H1 (cell line): ENCODE measurements at regions not wholly inside any gene's neighbourhood (a gene's known extent, or its start where the extent isn't known, plus 50 kb on each side); places are given as distances from the start of the nearest gene placed in this dataset.

Experiments used
- CTCF ChIA-PET: fragments of 300-600 bp; sonication (Branson Sonifier 250); formaldehyde crosslinking; loops from one replicate; lab custom pipeline; 2021; ENCODE audit not compliant: partially characterized antibody; lab: Charles Lee
- POLR2A ChIA-PET: fragments of 300-600 bp; sonication (Branson Sonifier 250); formaldehyde crosslinking; loops from one replicate; lab custom pipeline; 2021; ENCODE audit warnings: inconsistent platforms; ENCODE audit not compliant: partially characterized antibody; lab: Charles Lee
- DNase-seq, 2 experiments: peaks; one replicate each; pipeline versions ENCODE4 v3.0.0 to v3.0.0-alpha.2; 2010 to 2022; ENCODE audit warnings: low spot score in 2 of 2, low read depth in 1 of 2, mixed read lengths in 1 of 2
- FAIRE-seq: peaks from 2 replicates; lab custom pipeline; 2011; peaks lifted over from hg19 to GRCh38; lab: Jason Lieb, UNC
- H2AFZ ChIP-seq: 2 replicates; pipeline ENCODE4 v1.8.1; 2012; ENCODE audit warnings: low read length, inconsistent platforms
- H2AK5ac ChIP-seq: 2 replicates; pipeline ENCODE4 v1.6.1; 2013; ENCODE audit warnings: low read depth, low read length
- H2BK120ac ChIP-seq: replicated peaks from 2 replicates; pipeline ENCODE3; 2013; ENCODE audit warnings: low read depth, low read length, inconsistent platforms
- H2BK12ac ChIP-seq: 2 replicates; pipeline ENCODE4 v1.6.1; 2013; ENCODE audit warnings: low read depth, low read length
- H2BK15ac ChIP-seq: 2 replicates; pipeline ENCODE4 v1.6.1; 2013; ENCODE audit warnings: low read length
- H2BK20ac ChIP-seq: 2 replicates; pipeline ENCODE4 v1.6.1; 2013; ENCODE audit warnings: low read length
- H2BK5ac ChIP-seq: 2 replicates; pipeline ENCODE4 v1.6.1; 2013; ENCODE audit warnings: low read depth, low read length
- H3K14ac ChIP-seq: 2 replicates; pipeline ENCODE4 v1.6.1; 2013; ENCODE audit warnings: inconsistent platforms; ENCODE audit not compliant: insufficient read length
- H3K18ac ChIP-seq: 2 replicates; pipeline ENCODE4 v1.6.1; 2013; ENCODE audit warnings: low read length; ENCODE audit errors: extremely low read depth
- H3K23ac ChIP-seq: 2 replicates; pipeline ENCODE4 v1.6.1; 2013; ENCODE audit warnings: inconsistent platforms; ENCODE audit not compliant: insufficient read length
- H3K23me2 ChIP-seq: 2 replicates; pipeline ENCODE4 v1.6.1; 2013; ENCODE audit warnings: low read depth, low read length
- H3K27ac ChIP-seq: 2 replicates; pipeline ENCODE4 v1.6.1; 2011; ENCODE audit warnings: low read depth, low read length, inconsistent platforms
- H3K27me3 ChIP-seq, 4 experiments: replicated peaks in 1 of 4; 1 replicate in 1 of 4; 2 replicates in 3 of 4; pipeline versions ENCODE4 v1.6.1 to v1.8.1; 2011 to 2013; ENCODE audit warnings: low read length in 3 of 4, mild to moderate bottlenecking in 3 of 4, inconsistent platforms in 2 of 4, mixed read lengths in 2 of 4, moderate library complexity in 1 of 4; ENCODE audit not compliant: control insufficient read depth in 3 of 4, insufficient read depth in 3 of 4; ENCODE audit errors: extremely low read depth in 1 of 4
- H3K36me3 ChIP-seq, 4 experiments: 2 replicates each; pipeline versions ENCODE4 v1.6.1 to v1.8.1; 2011 to 2013; ENCODE audit warnings: mild to moderate bottlenecking in 4 of 4, low read length in 3 of 4, moderate library complexity in 2 of 4, control low read depth in 1 of 4, inconsistent platforms in 1 of 4; ENCODE audit not compliant: insufficient read depth in 4 of 4, control insufficient read depth in 2 of 4
- H3K4ac ChIP-seq: replicated peaks from 2 replicates; pipeline ENCODE3; 2013; ENCODE audit warnings: low read length, low read depth, mixed read lengths, inconsistent platforms; ENCODE audit not compliant: insufficient read length
- H3K4me1 ChIP-seq, 4 experiments: replicated peaks in 1 of 4; 1 replicate in 1 of 4; 2 replicates in 3 of 4; pipeline versions ENCODE4 v1.6.1 to v1.8.1; 2011 to 2013; ENCODE audit warnings: low read length in 3 of 4, inconsistent platforms in 2 of 4, mixed read lengths in 1 of 4; ENCODE audit not compliant: insufficient read depth in 4 of 4, control insufficient read depth in 3 of 4
- H3K4me2 ChIP-seq, 2 experiments: 2 replicates each; pipeline versions ENCODE4 v1.6.1 to v1.8.1; 2011 to 2013; ENCODE audit warnings: low read depth in 2 of 2, low read length in 2 of 2, control low read depth in 1 of 2, inconsistent platforms in 1 of 2, mild to moderate bottlenecking in 1 of 2; ENCODE audit not compliant: insufficient read depth in 1 of 2
- H3K4me3 ChIP-seq, 4 experiments: fragments of 200-600, 300-600 bp in 1 of 4; sonication (generic), shearing (Covaris generic), sonication (Bioruptor Twin) in 1 of 4; 2 replicates each; pipeline versions ENCODE4 v1.5.1 to v1.8.1; 2011 to 2016; ENCODE audit warnings: low read length in 4 of 4, low read depth in 3 of 4, control low read depth in 2 of 4, inconsistent platforms in 2 of 4, mild to moderate bottlenecking in 2 of 4, mixed read lengths in 1 of 4, moderate library complexity in 1 of 4; ENCODE audit not compliant: insufficient read depth in 2 of 4; ENCODE audit errors: extremely low read depth in 1 of 4
- H3K56ac ChIP-seq: replicated peaks from 2 replicates; pipeline ENCODE3; 2013; ENCODE audit warnings: low read depth, mild to moderate bottlenecking, mixed read lengths, low read length, inconsistent platforms; ENCODE audit not compliant: insufficient read length
- H3K79me1 ChIP-seq: 2 replicates; pipeline ENCODE4 v1.6.1; 2013; ENCODE audit warnings: low read depth, low read length, control low read depth
- H3K79me2 ChIP-seq, 2 experiments: 2 replicates each; pipeline versions ENCODE4 v1.6.1 to v1.8.1; 2012 to 2013; ENCODE audit warnings: low read length in 2 of 2, mild to moderate bottlenecking in 2 of 2, inconsistent platforms in 1 of 2; ENCODE audit not compliant: insufficient read depth in 2 of 2, control insufficient read depth in 1 of 2
- H3K9ac ChIP-seq, 4 experiments: replicated peaks in 1 of 4; 1 replicate in 1 of 4; 2 replicates in 3 of 4; pipeline versions ENCODE4 v1.6.1 to v1.8.1; 2011 to 2013; ENCODE audit warnings: low read depth in 3 of 4, low read length in 3 of 4, control low read depth in 2 of 4, mild to moderate bottlenecking in 2 of 4, moderate library complexity in 2 of 4, inconsistent platforms in 1 of 4; ENCODE audit errors: extremely low read depth in 1 of 4
- H3K9me3 ChIP-seq, 2 experiments: 2 replicates each; pipeline versions ENCODE4 v1.6.1 to v1.8.1; 2012 to 2013; ENCODE audit warnings: mild to moderate bottlenecking in 2 of 2, moderate library complexity in 2 of 2, control low read depth in 1 of 2, inconsistent platforms in 1 of 2, low read depth in 1 of 2, low read length in 1 of 2, mixed read lengths in 1 of 2; ENCODE audit not compliant: insufficient read depth in 2 of 2
- H4K20me1 ChIP-seq, 2 experiments: replicated peaks in 1 of 2; 2 replicates each; pipeline versions ENCODE3 to v1.8.1; 2011 to 2013; ENCODE audit warnings: inconsistent platforms in 2 of 2, low read length in 2 of 2, mild to moderate bottlenecking in 1 of 2; ENCODE audit not compliant: insufficient read depth in 2 of 2, control insufficient read depth in 1 of 2
- H4K5ac ChIP-seq: 2 replicates; pipeline ENCODE4 v1.6.1; 2013; ENCODE audit warnings: low read length, low read depth, mixed read lengths, inconsistent platforms; ENCODE audit not compliant: insufficient read length
- H4K8ac ChIP-seq: 2 replicates; pipeline ENCODE4 v1.8.0; 2013; ENCODE audit warnings: mild to moderate bottlenecking, moderate library complexity, low read length, inconsistent platforms; ENCODE audit not compliant: insufficient read depth; ENCODE audit errors: extremely low read depth
- H4K91ac ChIP-seq: replicated peaks from 2 replicates; pipeline ENCODE3; 2013; ENCODE audit warnings: low read length, mixed read lengths, inconsistent platforms; ENCODE audit not compliant: insufficient read length
- CEBPB ChIP-seq: IDR thresholded peaks from 2 replicates; pipeline ENCODE4 v1.6.1; 2012; ENCODE audit warnings: low read depth, low read length
- EGR1 ChIP-seq: IDR thresholded peaks from 2 replicates; pipeline ENCODE4 v1.6.1; 2011; ENCODE audit warnings: low read depth, low read length, borderline replicate concordance
- POLR2AphosphoS5 ChIP-seq: IDR thresholded peaks from 2 replicates; pipeline ENCODE4 v1.6.1; 2011; ENCODE audit warnings: low read depth, low read length
- RBBP5 ChIP-seq: IDR thresholded peaks from 2 replicates; pipeline ENCODE4 v1.7.1; 2012; ENCODE audit warnings: low read depth, mild to moderate bottlenecking, inconsistent platforms, low read length, moderate library complexity, borderline replicate concordance
- SIX5 ChIP-seq: IDR thresholded peaks from 2 replicates; pipeline ENCODE4 v1.6.1; 2011; ENCODE audit warnings: mild to moderate bottlenecking, low read depth, low read length
- TAF1 ChIP-seq: IDR thresholded peaks from 2 replicates; pipeline ENCODE4 v1.6.1; 2011; ENCODE audit warnings: mild to moderate bottlenecking, low read depth, low read length
- YY1 ChIP-seq: IDR thresholded peaks from 2 replicates; pipeline ENCODE4 v1.6.1; 2011; ENCODE audit warnings: low read depth, mild to moderate bottlenecking, low read length
- WGBS, 2 experiments: shearing (Covaris generic) in 1 of 2; methylation state at CpG; one replicate each; pipeline versions ENCODE4 v1.1.6 to v1.1.7; 2013 to 2015; ENCODE audit warnings: low lambda C conversion rate in 2 of 2, mixed read lengths in 2 of 2, inconsistent platforms in 1 of 2, low coverage in 1 of 2, missing lambda C conversion rate in 1 of 2; ENCODE audit not compliant: insufficient replicate concordance in 2 of 2, insufficient coverage in 1 of 2, insufficient read length in 1 of 2; ENCODE audit errors: extremely low coverage in 1 of 2, missing lambda C conversion rate in 1 of 2; 5-methylcytosine and 5-hydroxymethylcytosine counted together
- TF ChIP-seq, protein P1 (sequence below): IDR thresholded peaks from 2 replicates; pipeline ENCODE4 v1.6.1; 2011; ENCODE audit warnings: low read length, improper control_type of control experiment

- Histone ChIP-seq H4K91ac (peak overlapping the region; percentile 34), H3K4ac (no peak overlapping the region), H3K79me1 (no peaks in the 10 kb centered on the region), H3K4me3 (no peak overlapping the region; a peak in 1 of 8 replicates), H3K56ac (no peak overlapping the region), H2BK120ac (no peak overlapping the region), H3K18ac (no peak overlapping the region; the same call in 1 of the 2 replicates), H3K23ac (no peak overlapping the region), H3K23me2 (0 out of 2 replicates have a peak, but pooled peaks cover 2% of the 10 kb centered on the region), H2AFZ (peak overlapping the region; percentile 70; the same call in 1 of the 2 replicates), H4K5ac (no peak overlapping the region), H3K36me3 (no peaks in the 10 kb centered on the region), H2BK20ac (no peak overlapping the region), H4K20me1 (no peaks in the 10 kb centered on the region), H3K4me2 (peak overlapping the region in 1 of 2 experiments; percentile 15; a peak in 1 of 4 replicates), H4K8ac (no peak overlapping the region), H2AK5ac (no peak overlapping the region), H2BK5ac (peak overlapping the region; percentile 75; the same call in 1 of the 2 replicates), H3K14ac (no peak overlapping the region), H2BK12ac (0 out of 2 replicates have a peak overlapping the region, but pooled peaks have one; percentile 60), H3K79me2 (no peaks in the 10 kb centered on the region), H3K27ac (no peak overlapping the region), H3K9ac (no peak overlapping the region), H2BK15ac (0 out of 2 replicates have a peak overlapping the region, but pooled peaks have one; percentile 72), H3K4me1 (peaks cover 1 to 9% (median 4%) of the 10 kb centered on the region in 4 experiments; a peak in 4 of 7 replicates), H3K9me3 (no peaks in the 10 kb centered on the region; a peak in 1 of 4 replicates), H3K27me3 (no peaks in the 10 kb centered on the region; a peak in 1 of 7 replicates)
- no peak for FAIRE-seq
- POLR2A ChIA-PET: no interaction called here
- 62% methylated on average over 11 of the region's 11 CpGs; no CpG with 5 or more reads in 1 of the 2 experiments for WGBS, 2 experiments
- DNase-seq: no peak
- no peak for TF ChIP-seq RBBP5
- no peak for TF ChIP-seq TAF1
- no peak for TF ChIP-seq POLR2AphosphoS5
- no peak for TF ChIP-seq EGR1
- no peak for TF ChIP-seq CEBPB
- no peak for TF ChIP-seq YY1
- TF ChIP-seq, protein P1, sequence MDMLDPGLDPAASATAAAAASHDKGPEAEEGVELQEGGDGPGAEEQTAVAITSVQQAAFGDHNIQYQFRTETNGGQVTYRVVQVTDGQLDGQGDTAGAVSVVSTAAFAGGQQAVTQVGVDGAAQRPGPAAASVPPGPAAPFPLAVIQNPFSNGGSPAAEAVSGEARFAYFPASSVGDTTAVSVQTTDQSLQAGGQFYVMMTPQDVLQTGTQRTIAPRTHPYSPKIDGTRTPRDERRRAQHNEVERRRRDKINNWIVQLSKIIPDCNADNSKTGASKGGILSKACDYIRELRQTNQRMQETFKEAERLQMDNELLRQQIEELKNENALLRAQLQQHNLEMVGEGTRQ: no peak
- TF ChIP-seq SIX5: no peak
- CTCF ChIA-PET: interaction anchor here (0.7 kb wide), 1 partner anchor 638 kb away, joined by 4 read pairs; no protein-coding TSS in a partner anchor
Measured at GRCh38 chr16:54412037-54412436, 125.5 kb upstream of the IRX3 start.
